OCI-LY7 (cell line): ENCODE measurements at regions not wholly inside any gene's neighbourhood (a gene's known extent, or its start where the extent isn't known, plus 50 kb on each side); places are given as distances from the start of the nearest gene placed in this dataset.

Source experiments
- BruUV-seq: library from RNA; stranded (reverse); fragments of 400-500 nt; replicated peaks from 2 replicates; lab custom pipeline; 2021; lab: Mats Ljungman, UMichigan
- CTCF ChIA-PET: fragments of 300-600 bp; sonication (Branson Sonifier 250); formaldehyde crosslinking; loops from one replicate; lab custom pipeline; 2022; ENCODE audit warnings: antibody characterized with exemption; ENCODE audit not compliant: unreplicated experiment; lab: Charles Lee
- POLR2A ChIA-PET: fragments of 300-600 bp; sonication (Branson Sonifier 250); formaldehyde crosslinking; loops from one replicate; lab custom pipeline; 2022; ENCODE audit warnings: antibody characterized with exemption; lab: Charles Lee
- DNase-seq: peaks from one replicate; pipeline ENCODE4 v3.0.0-alpha.2; 2015; ENCODE audit warnings: low spot score
- H2AFZ ChIP-seq: fragments of 200-600 bp; sonication (generic), shearing (Covaris generic); 2 replicates; pipeline ENCODE4 v1.6.1; 2014; ENCODE audit warnings: mild to moderate bottlenecking, antibody characterized with exemption, low read length, moderate library complexity
- H3K27ac ChIP-seq: fragments of 200-600 bp; sonication (generic); 2 replicates; pipeline ENCODE4 v1.5.1; 2014; ENCODE audit warnings: mixed run types, low read depth, mild to moderate bottlenecking, moderate library complexity, low read length, inconsistent platforms; ENCODE audit not compliant: poor library complexity, severe bottlenecking
- H3K36me3 ChIP-seq: fragments of 200-600 bp; sonication (generic); 2 replicates; pipeline ENCODE4 v1.6.1; 2014; ENCODE audit warnings: mild to moderate bottlenecking, antibody characterized with exemption, low read length, moderate library complexity, mixed read lengths; ENCODE audit not compliant: insufficient read depth
- H3K4me1 ChIP-seq: fragments of 200-600 bp; sonication (generic); 2 replicates; pipeline ENCODE4 v1.5.1; 2014; ENCODE audit warnings: mild to moderate bottlenecking, low read length; ENCODE audit not compliant: insufficient read depth, poor library complexity, severe bottlenecking
- H3K4me2 ChIP-seq: fragments of 200-600 bp; sonication (generic); 2 replicates; pipeline ENCODE4 v1.6.1; 2014; ENCODE audit warnings: mild to moderate bottlenecking, low read length
- H3K4me3 ChIP-seq: fragments of 200-600 bp; sonication (generic); 2 replicates; pipeline ENCODE4 v1.5.1; 2014; ENCODE audit warnings: mild to moderate bottlenecking, low read depth, low read length; ENCODE audit not compliant: poor library complexity, severe bottlenecking
- H3K79me2 ChIP-seq: fragments of 200-600 bp; sonication (generic); 2 replicates; pipeline ENCODE4 v1.6.1; 2016; ENCODE audit warnings: low read depth, mild to moderate bottlenecking, low read length, moderate library complexity, mixed read lengths; ENCODE audit not compliant: insufficient read depth
- H3K9me2 ChIP-seq: fragments of 200-600 bp; sonication (generic); 2 replicates; pipeline ENCODE4 v1.6.1; 2016; ENCODE audit warnings: mild to moderate bottlenecking, low read length, mixed read lengths; ENCODE audit not compliant: insufficient read depth
- H3K9me3 ChIP-seq: fragments of 200-600 bp; sonication (generic); 2 replicates; pipeline ENCODE4 v1.6.1; 2014; ENCODE audit warnings: mild to moderate bottlenecking, mixed run types, low read length, mixed read lengths
- H4K20me1 ChIP-seq: fragments of 200-600 bp; sonication (generic); 2 replicates; pipeline ENCODE4 v1.6.1; 2014; ENCODE audit warnings: mild to moderate bottlenecking, antibody characterized with exemption, low read length, moderate library complexity, mixed read lengths; ENCODE audit not compliant: insufficient read depth
- CTCF ChIP-seq: fragments of 200-600 bp; sonication (generic); conservative IDR thresholded peaks from 2 replicates; pipeline ENCODE4 v1.5.1; 2014; ENCODE audit warnings: mild to moderate bottlenecking, antibody characterized with exemption, low read length, moderate library complexity, mixed read lengths
- EZH2phosphoT487 ChIP-seq: fragments of 200-600 bp; sonication (generic); IDR thresholded peaks from 2 replicates; pipeline ENCODE4 v1.6.1; 2018; ENCODE audit warnings: low read depth, borderline replicate concordance, mild to moderate bottlenecking, mixed run types, antibody characterized with exemption, low read length, moderate library complexity, mixed read lengths
- intact Hi-C: fragments of 100-400 bp; cut with micrococcal nuclease; formaldehyde crosslinking; loops from one replicate; pipeline ENCODE4 v1.10.0; 2022; ENCODE audit not compliant: unreplicated experiment

DNA sequence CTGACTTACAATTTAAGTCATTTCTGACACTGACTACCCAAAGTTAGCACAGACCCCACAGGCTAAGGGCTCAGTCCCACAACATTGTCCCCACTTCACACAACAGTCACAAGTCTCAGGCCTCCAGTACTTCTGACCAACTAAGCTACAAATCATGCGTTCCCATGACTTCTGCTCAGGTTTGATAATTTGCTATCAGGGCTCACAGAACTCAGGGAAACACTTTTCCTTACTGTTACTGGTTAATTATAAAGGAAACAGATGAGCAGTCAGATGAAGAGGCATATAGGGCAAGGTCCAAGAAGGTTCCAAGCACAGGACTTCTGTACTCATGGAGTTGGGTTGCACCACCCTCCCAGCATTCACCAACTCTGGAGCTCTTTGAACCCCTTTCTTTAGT is 151.2 kb upstream of the TNR start:
- H3K9me3 ChIP-seq: no peaks in the 10 kb centered on the region
- intact Hi-C loops: no loop called here
- H3K9me2 ChIP-seq: no peaks in the 10 kb centered on the region
- no TSS peak for BruUV-seq
- H3K4me1 ChIP-seq: no peaks in the 10 kb centered on the region
- POLR2A ChIA-PET: interaction anchor here (1.5 kb wide), 1 partner anchor 10 kb away, joined by 3 read pairs; no protein-coding TSS in a partner anchor
- no peaks in the 10 kb centered on the region for H4K20me1 ChIP-seq
- H3K79me2 ChIP-seq: no peaks in the 10 kb centered on the region
- no peak overlapping the region for H3K4me2 ChIP-seq
- no peak overlapping the region for H3K27ac ChIP-seq
- no peak for TF ChIP-seq EZH2phosphoT487
- no peaks in the 10 kb centered on the region for H3K36me3 ChIP-seq
- CTCF ChIA-PET: no interaction called here
- DNase-seq: no peak
- no peak overlapping the region for H2AFZ ChIP-seq
- no peak overlapping the region for H3K4me3 ChIP-seq

- no peak for DNase-seq
- H3K9me3 ChIP-seq: no peaks in the 10 kb centered on the region
- ChIA-PET POLR2A (no interaction called here), CTCF (no interaction called here)
- H3K4me2 ChIP-seq: no peak overlapping the region
- H3K36me3 ChIP-seq: no peaks in the 10 kb centered on the region
- TF ChIP-seq CTCF: no peak
- TF ChIP-seq EZH2phosphoT487: no peak
- no peaks in the 10 kb centered on the region for H3K9me2 ChIP-seq
- no peaks in the 10 kb centered on the region for H3K4me1 ChIP-seq
- no TSS peak for BruUV-seq
- intact Hi-C loops: no loop called here
- no peaks in the 10 kb centered on the region for H3K79me2 ChIP-seq
- no peak overlapping the region for H3K27ac ChIP-seq
- no peak overlapping the region for H3K4me3 ChIP-seq
- no peaks in the 10 kb centered on the region for H4K20me1 ChIP-seq
- H2AFZ ChIP-seq: no peak overlapping the region
Measured at GRCh38 chr1:175893192-175893591, 149.8 kb upstream of the TNR start.

GRCh38 chr1:175892686-175893085 is 149.3 kb upstream of the TNR start:
- POLR2A ChIA-PET: no interaction called here
- no peak for TF ChIP-seq EZH2phosphoT487
- no peak for TF ChIP-seq CTCF
- intact Hi-C loops: no loop called here
- Histone ChIP-seq H3K4me1 (no peaks in the 10 kb centered on the region), H3K27ac (no peak overlapping the region), H4K20me1 (no peaks in the 10 kb centered on the region), H3K4me3 (no peak overlapping the region), H3K4me2 (no peak overlapping the region), H3K9me2 (no peaks in the 10 kb centered on the region), H3K36me3 (no peaks in the 10 kb centered on the region), H2AFZ (no peak overlapping the region), H3K79me2 (no peaks in the 10 kb centered on the region), H3K9me3 (no peaks in the 10 kb centered on the region)
- DNase-seq: no peak
- no TSS peak for BruUV-seq
- CTCF ChIA-PET: no interaction called here
